ENCODE measurements at regions not wholly inside any gene's neighbourhood (a gene's known extent, or its start where the extent isn't known, plus 50 kb on each side); places are given as distances from the start of the nearest gene placed in this dataset.
A peak's percentile ranks its signal among the peaks of the same experiment; 100 is the strongest.
"Not testable (repeated sequence)": the region's sequence is repeated elsewhere in the genome, so short reads cannot be mapped to it uniquely, and the experiment has no call there.

- not testable (repeated sequence) for H3K18ac ChIP-seq (ENCODE audit: low read length); H4K91ac ChIP-seq (ENCODE audit: low read depth, low read length); H3K79me1 ChIP-seq (ENCODE audit: low read length); H3K9ac ChIP-seq (ENCODE audit: low read length); H3K9me3 ChIP-seq (ENCODE audit: insufficient read depth, low read depth, low read length); H3K36me3 ChIP-seq (ENCODE audit: control insufficient read depth in 1 of 2, insufficient read depth in 2 of 2, low read length in 2 of 2); H3K23ac ChIP-seq (ENCODE audit: low read length); H3K27ac ChIP-seq (ENCODE audit: low read depth, low read length); H3K27me3 ChIP-seq (ENCODE audit: insufficient read depth, low read length); H2BK12ac ChIP-seq (ENCODE audit: low read length); H2BK120ac ChIP-seq (ENCODE audit: insufficient read depth, low read length, poor library complexity); H3K4ac ChIP-seq (ENCODE audit: low read depth, low read length); H3K4me2 ChIP-seq (ENCODE audit: low read length); H4K8ac ChIP-seq (ENCODE audit: low read depth, low read length); H4K12ac ChIP-seq (ENCODE audit: low read depth, low read length); H3K4me1 ChIP-seq (ENCODE audit: control insufficient read depth in 1 of 2, insufficient read depth in 2 of 2, low read length in 2 of 2); H2BK5ac ChIP-seq (ENCODE audit: low read depth, low read length, poor library complexity); H2AFZ ChIP-seq (ENCODE audit: insufficient read depth, low read length, poor library complexity); H2AK5ac ChIP-seq (ENCODE audit: low read length); H3K79me2 ChIP-seq (ENCODE audit: control insufficient read depth, insufficient read depth, low read length, poor library complexity); H3K4me3 ChIP-seq (ENCODE audit: low read depth, low read length)
- peak overlapping the region; percentile 32 for H3K14ac ChIP-seq (ENCODE audit: low read length)
- WGBS (ENCODE audit: extremely low coverage, insufficient coverage, insufficient read length), result no CpG with 5 or more reads among the region's 3 CpGs
- peak in 1 of 2 donors; percentile 4 for DNase-seq
These were observed 300.1 kb downstream of the BCL2L11 start for GRCh38 chr2:111420835-111421234.

GRCh38 chr2:111421949-111422348 lies 301.2 kb downstream of the BCL2L11 start:
- H3K4me1 ChIP-seq (ENCODE audit: control insufficient read depth in 1 of 2, insufficient read depth in 2 of 2, low read length in 2 of 2); H3K79me1 ChIP-seq (ENCODE audit: low read length); H3K23ac ChIP-seq (ENCODE audit: low read length); H3K14ac ChIP-seq (ENCODE audit: low read length); H3K18ac ChIP-seq (ENCODE audit: low read length); H3K79me2 ChIP-seq (ENCODE audit: control insufficient read depth, insufficient read depth, low read length, poor library complexity); H3K9me3 ChIP-seq (ENCODE audit: insufficient read depth, low read depth, low read length); H2AFZ ChIP-seq (ENCODE audit: insufficient read depth, low read length, poor library complexity); H2BK120ac ChIP-seq (ENCODE audit: insufficient read depth, low read length, poor library complexity); H3K4me2 ChIP-seq (ENCODE audit: low read length); H2BK5ac ChIP-seq (ENCODE audit: low read depth, low read length, poor library complexity); H3K36me3 ChIP-seq (ENCODE audit: control insufficient read depth in 1 of 2, insufficient read depth in 2 of 2, low read length in 2 of 2); H2BK12ac ChIP-seq (ENCODE audit: low read length); H3K9ac ChIP-seq (ENCODE audit: low read length); H4K12ac ChIP-seq (ENCODE audit: low read depth, low read length); H4K91ac ChIP-seq (ENCODE audit: low read depth, low read length); H3K27me3 ChIP-seq (ENCODE audit: insufficient read depth, low read length); H4K8ac ChIP-seq (ENCODE audit: low read depth, low read length); H3K27ac ChIP-seq (ENCODE audit: low read depth, low read length); H3K4ac ChIP-seq (ENCODE audit: low read depth, low read length); DNase-seq; H2AK5ac ChIP-seq (ENCODE audit: low read length); H3K4me3 ChIP-seq (ENCODE audit: low read depth, low read length): not testable (repeated sequence)
- no CpG with 5 or more reads among the region's 6 CpGs for WGBS (ENCODE audit: extremely low coverage, insufficient coverage, insufficient read length)

- H4K12ac ChIP-seq (ENCODE audit: low read depth, low read length); H4K91ac ChIP-seq (ENCODE audit: low read depth, low read length); H3K79me1 ChIP-seq (ENCODE audit: low read length); H3K23ac ChIP-seq (ENCODE audit: low read length); H3K79me2 ChIP-seq (ENCODE audit: control insufficient read depth, insufficient read depth, low read length, poor library complexity); H3K9me3 ChIP-seq (ENCODE audit: insufficient read depth, low read depth, low read length); H3K18ac ChIP-seq (ENCODE audit: low read length); H2AFZ ChIP-seq (ENCODE audit: insufficient read depth, low read length, poor library complexity); H4K8ac ChIP-seq (ENCODE audit: low read depth, low read length); H3K9ac ChIP-seq (ENCODE audit: low read length); DNase-seq; H3K4me3 ChIP-seq (ENCODE audit: low read depth, low read length); H2BK5ac ChIP-seq (ENCODE audit: low read depth, low read length, poor library complexity); H3K14ac ChIP-seq (ENCODE audit: low read length); H3K4me2 ChIP-seq (ENCODE audit: low read length); H3K36me3 ChIP-seq (ENCODE audit: control insufficient read depth in 1 of 2, insufficient read depth in 2 of 2, low read length in 2 of 2); H3K27ac ChIP-seq (ENCODE audit: low read depth, low read length); H3K4me1 ChIP-seq (ENCODE audit: control insufficient read depth in 1 of 2, insufficient read depth in 2 of 2, low read length in 2 of 2); H2BK120ac ChIP-seq (ENCODE audit: insufficient read depth, low read length, poor library complexity); H3K27me3 ChIP-seq (ENCODE audit: insufficient read depth, low read length); H2AK5ac ChIP-seq (ENCODE audit: low read length); H2BK12ac ChIP-seq (ENCODE audit: low read length); H3K4ac ChIP-seq (ENCODE audit: low read depth, low read length): not testable (repeated sequence)
- WGBS (ENCODE audit: extremely low coverage, insufficient coverage, insufficient read length), result no CpG with 5 or more reads among the region's 7 CpGs
These were observed 301.8 kb downstream of the BCL2L11 start for GRCh38 chr2:111422562-111422961.

DNA sequence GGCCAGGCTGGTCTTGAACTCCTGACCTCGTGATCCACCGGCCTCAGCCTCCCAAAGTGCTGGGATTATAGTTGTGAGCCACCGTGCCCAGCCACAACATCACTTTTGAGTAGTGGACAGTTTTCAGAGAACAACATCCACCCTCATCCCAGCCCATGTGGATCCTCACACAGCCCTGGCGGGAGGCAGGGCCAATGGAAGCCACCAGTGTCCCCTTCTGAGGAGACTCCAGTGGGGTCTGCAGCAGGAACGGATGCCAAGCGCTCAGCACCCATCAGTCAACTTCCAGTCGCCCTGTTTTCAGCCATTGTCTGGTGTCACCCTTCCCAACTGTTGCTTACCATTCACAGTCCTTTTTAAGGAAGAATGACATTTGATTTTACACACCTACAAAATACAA lies 302.5 kb downstream of the BCL2L11 start:
- not testable (repeated sequence) for H2BK5ac ChIP-seq (ENCODE audit: low read depth, low read length, poor library complexity); H3K9ac ChIP-seq (ENCODE audit: low read length); H3K27ac ChIP-seq (ENCODE audit: low read depth, low read length); H3K9me3 ChIP-seq (ENCODE audit: insufficient read depth, low read depth, low read length); H3K79me2 ChIP-seq (ENCODE audit: control insufficient read depth, insufficient read depth, low read length, poor library complexity); H4K12ac ChIP-seq (ENCODE audit: low read depth, low read length); H3K4ac ChIP-seq (ENCODE audit: low read depth, low read length); H2AFZ ChIP-seq (ENCODE audit: insufficient read depth, low read length, poor library complexity); H2BK12ac ChIP-seq (ENCODE audit: low read length); H3K36me3 ChIP-seq (ENCODE audit: control insufficient read depth in 1 of 2, insufficient read depth in 2 of 2, low read length in 2 of 2); H3K4me1 ChIP-seq (ENCODE audit: control insufficient read depth in 1 of 2, insufficient read depth in 2 of 2, low read length in 2 of 2); H3K14ac ChIP-seq (ENCODE audit: low read length); H3K4me2 ChIP-seq (ENCODE audit: low read length); H3K79me1 ChIP-seq (ENCODE audit: low read length); H2BK120ac ChIP-seq (ENCODE audit: insufficient read depth, low read length, poor library complexity); H2AK5ac ChIP-seq (ENCODE audit: low read length); H4K8ac ChIP-seq (ENCODE audit: low read depth, low read length); H3K23ac ChIP-seq (ENCODE audit: low read length); H3K18ac ChIP-seq (ENCODE audit: low read length); H3K27me3 ChIP-seq (ENCODE audit: insufficient read depth, low read length); H4K91ac ChIP-seq (ENCODE audit: low read depth, low read length); H3K4me3 ChIP-seq (ENCODE audit: low read depth, low read length); DNase-seq
- WGBS (ENCODE audit: extremely low coverage, insufficient coverage, insufficient read length), result no CpG with 5 or more reads among the region's 7 CpGs
